HG02571 (cell line): ENCODE measurements at regions not wholly inside any gene's neighbourhood (a gene's known extent, or its start where the extent isn't known, plus 50 kb on each side); places are given as distances from the start of the nearest gene placed in this dataset.
"Not testable (repeated sequence)": the region's sequence is repeated elsewhere in the genome, so short reads cannot be mapped to it uniquely, and the experiment has no call there.

Experiments
- ATAC-seq: cut with Tn5 transposase; IDR thresholded peaks from one replicate; pipeline ENCODE4 v1.9.1; 2021; ENCODE audit warnings: mild to moderate bottlenecking, moderate library complexity; ENCODE audit not compliant: unreplicated experiment

- ATAC-seq, result no peak
These were observed 334.1 kb downstream of the BCKDHB start for GRCh38 chr6:80440496-80441115.

- ATAC-seq, result no peak
These were observed 333.4 kb downstream of the BCKDHB start for GRCh38 chr6:80439721-80440470.

GRCh38 chr6:80438772-80439171, 332.3 kb downstream of the BCKDHB start:
- ATAC-seq, result no peak

GRCh38 chr6:80437801-80438200, 331.3 kb downstream of the BCKDHB start:
- no peak for ATAC-seq

GRCh38 chr6:80437221-80437620, 330.8 kb downstream of the BCKDHB start:
- no peak for ATAC-seq

- no peak for ATAC-seq
These were observed 330.2 kb downstream of the BCKDHB start for GRCh38 chr6:80436663-80437062.

- ATAC-seq, result no peak
These were observed 329.0 kb downstream of the BCKDHB start for GRCh38 chr6:80435457-80435856.

- no peak for ATAC-seq
These were observed 328.4 kb downstream of the BCKDHB start for GRCh38 chr6:80434691-80435350.

GRCh38 chr6:80433673-80434025, 327.2 kb downstream of the BCKDHB start:
- no peak for ATAC-seq

- ATAC-seq, result no peak
These were observed 326.7 kb downstream of the BCKDHB start for GRCh38 chr6:80433010-80433672.

- no peak for ATAC-seq
These were observed 318.8 kb downstream of the BCKDHB start for GRCh38 chr6:80425089-80425823.

GRCh38 chr6:80411486-80411885, 305.0 kb downstream of the BCKDHB start:
- ATAC-seq, result no peak

- ATAC-seq, result not testable (repeated sequence)
These were observed 301.5 kb downstream of the BCKDHB start for GRCh38 chr6:80407976-80408375.

- ATAC-seq, result no peak
These were observed 298.4 kb downstream of the BCKDHB start for GRCh38 chr6:80404889-80405288.

GRCh38 chr6:80403365-80403764, 296.9 kb downstream of the BCKDHB start:
- no peak for ATAC-seq

GRCh38 chr6:80402266-80402665, 295.8 kb downstream of the BCKDHB start:
- ATAC-seq, result no peak
